ENCODE measurements at regions not wholly inside any gene's neighbourhood (a gene's known extent, or its start where the extent isn't known, plus 50 kb on each side); places are given as distances from the start of the nearest gene placed in this dataset.

DNA sequence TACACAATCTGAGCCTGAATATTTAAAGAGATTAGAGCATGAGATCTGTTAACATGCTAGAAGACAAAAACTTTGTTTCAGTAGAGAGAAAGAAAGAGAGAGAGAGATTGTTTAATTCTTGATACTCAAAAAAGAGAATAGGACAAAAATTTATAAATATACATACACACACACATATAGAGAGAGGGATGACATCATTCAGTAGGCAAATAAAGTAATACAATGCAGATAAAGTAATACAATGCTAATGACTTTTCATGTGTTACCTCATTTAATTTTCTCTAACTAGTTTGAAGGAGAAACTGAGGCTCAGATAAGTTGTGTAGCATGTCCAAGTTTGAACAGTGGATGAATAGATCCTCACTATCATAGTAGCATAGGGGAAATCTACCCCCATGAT, 286.4 kb downstream of the CMPK2 start:
- CTCF ChIA-PET: no interaction called here
- no peak for ATAC-seq

DNA sequence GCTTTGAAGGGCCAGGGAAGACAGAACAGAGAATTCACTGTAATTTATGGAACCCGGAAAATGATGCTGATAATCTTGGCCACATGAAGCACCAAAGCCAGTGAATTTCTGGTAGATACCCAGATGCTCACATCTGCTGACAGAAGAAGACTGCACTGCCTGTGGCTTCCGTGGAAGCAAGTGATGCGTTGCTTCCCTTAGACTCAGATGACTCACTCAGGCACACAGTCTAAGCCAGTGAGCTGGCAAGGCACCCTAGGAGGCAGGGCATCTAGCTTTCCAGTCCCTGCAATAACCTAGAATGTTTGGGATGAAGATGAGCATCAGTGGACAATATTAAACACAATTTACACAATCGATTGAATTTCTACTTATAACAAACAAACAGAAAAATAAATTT, 284.7 kb downstream of the CMPK2 start:
- Mint-ChIP-seq H3K4me3 (no peak overlapping the region), H3K4me1 (no peaks in the 10 kb centered on the region), H3K27ac (no peak overlapping the region), H3K9me3 (ENCODE audit: low read depth) (no peaks in the 10 kb centered on the region), H3K36me3 (no peaks in the 10 kb centered on the region), H3K27me3 (no peaks in the 10 kb centered on the region)
- ATAC-seq (no peak), DNase-seq (no peak)
- CTCF ChIA-PET: no interaction called here

More for the DNA sequence above, 286.4 kb downstream of the CMPK2 start:
- Mint-ChIP-seq H3K4me3 (no peak overlapping the region), H3K9me3 (ENCODE audit: low read depth) (no peaks in the 10 kb centered on the region), H3K27me3 (no peaks in the 10 kb centered on the region), H3K36me3 (no peaks in the 10 kb centered on the region), H3K27ac (no peak overlapping the region), H3K4me1 (no peaks in the 10 kb centered on the region)
- no peak for DNase-seq

DNA sequence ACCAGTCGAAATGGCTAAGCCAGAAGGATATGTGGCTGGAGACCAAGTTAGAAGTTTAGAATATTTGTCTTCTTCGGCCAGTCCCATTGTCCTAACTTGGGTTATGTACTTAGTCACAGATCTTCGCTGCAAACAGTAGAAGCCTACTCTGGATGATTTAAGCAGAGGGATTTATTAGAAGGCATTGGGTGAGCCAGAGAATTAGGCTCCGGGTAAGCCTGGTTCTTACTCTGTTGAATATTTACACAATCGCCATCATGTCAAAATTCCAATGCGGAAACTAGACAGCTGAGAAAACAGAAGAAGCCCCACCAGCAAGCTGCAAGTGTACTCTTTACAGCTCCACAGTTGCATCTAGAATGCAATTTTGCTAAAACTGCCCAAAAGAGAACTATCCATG, 276.6 kb downstream of the CMPK2 start:
- Mint-ChIP-seq H3K4me3 (no peak overlapping the region), H3K27ac (no peak overlapping the region), H3K27me3 (no peaks in the 10 kb centered on the region), H3K36me3 (no peaks in the 10 kb centered on the region), H3K4me1 (no peaks in the 10 kb centered on the region), H3K9me3 (ENCODE audit: low read depth) (no peaks in the 10 kb centered on the region)
- ATAC-seq (no peak), DNase-seq (no peak)
- CTCF ChIA-PET: no interaction called here

DNA sequence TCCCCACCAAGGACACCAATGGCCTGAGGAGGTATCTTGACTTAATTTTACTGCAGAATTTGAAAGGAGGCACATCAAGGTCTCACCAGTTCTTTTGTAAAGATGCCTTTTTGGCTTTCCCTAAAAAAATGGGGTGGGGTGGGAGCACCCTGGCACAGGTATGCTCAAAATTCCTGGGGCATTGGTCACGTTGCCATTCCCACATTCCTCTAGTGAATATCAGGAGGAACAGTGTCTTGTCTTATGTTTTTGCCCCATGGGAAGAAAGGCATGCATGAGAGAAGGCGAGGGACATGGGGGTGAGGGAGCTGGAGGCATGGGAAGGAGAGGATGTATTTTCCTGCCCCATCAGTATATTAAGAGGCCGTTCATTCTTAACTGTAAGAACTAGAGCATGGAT, 275.3 kb downstream of the CMPK2 start:
- DNase-seq (no peak), ATAC-seq (no peak)
- H3K36me3 Mint-ChIP-seq: no peaks in the 10 kb centered on the region
- H3K4me3 Mint-ChIP-seq: no peak overlapping the region
- H3K27me3 Mint-ChIP-seq: no peaks in the 10 kb centered on the region
- H3K4me1 Mint-ChIP-seq: no peaks in the 10 kb centered on the region
- CTCF ChIA-PET: no interaction called here
- no peak overlapping the region for H3K27ac Mint-ChIP-seq
- H3K9me3 Mint-ChIP-seq (ENCODE audit: low read depth): no peaks in the 10 kb centered on the region

DNA sequence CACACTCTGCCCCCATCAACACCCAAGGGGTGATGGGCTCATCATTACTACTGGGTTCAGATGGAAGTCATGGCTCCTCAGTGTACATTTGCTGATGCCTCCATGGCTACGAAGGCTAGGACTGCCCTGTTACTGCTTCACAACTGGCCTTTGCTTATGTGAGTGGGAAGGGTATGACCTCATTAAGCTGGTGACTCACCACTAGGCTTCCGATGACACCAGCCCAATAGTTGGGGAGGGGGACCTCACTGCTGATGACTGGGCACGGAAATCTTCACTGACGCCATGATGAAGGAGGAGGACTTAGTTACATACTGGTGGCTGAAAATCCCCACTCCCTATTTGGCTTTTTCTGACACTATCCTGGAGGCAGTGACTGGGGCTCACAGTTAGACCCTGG, 263.2 kb downstream of the CMPK2 start:
- CTCF ChIA-PET: no interaction called here
- no peaks in the 10 kb centered on the region for H3K27me3 Mint-ChIP-seq

DNA sequence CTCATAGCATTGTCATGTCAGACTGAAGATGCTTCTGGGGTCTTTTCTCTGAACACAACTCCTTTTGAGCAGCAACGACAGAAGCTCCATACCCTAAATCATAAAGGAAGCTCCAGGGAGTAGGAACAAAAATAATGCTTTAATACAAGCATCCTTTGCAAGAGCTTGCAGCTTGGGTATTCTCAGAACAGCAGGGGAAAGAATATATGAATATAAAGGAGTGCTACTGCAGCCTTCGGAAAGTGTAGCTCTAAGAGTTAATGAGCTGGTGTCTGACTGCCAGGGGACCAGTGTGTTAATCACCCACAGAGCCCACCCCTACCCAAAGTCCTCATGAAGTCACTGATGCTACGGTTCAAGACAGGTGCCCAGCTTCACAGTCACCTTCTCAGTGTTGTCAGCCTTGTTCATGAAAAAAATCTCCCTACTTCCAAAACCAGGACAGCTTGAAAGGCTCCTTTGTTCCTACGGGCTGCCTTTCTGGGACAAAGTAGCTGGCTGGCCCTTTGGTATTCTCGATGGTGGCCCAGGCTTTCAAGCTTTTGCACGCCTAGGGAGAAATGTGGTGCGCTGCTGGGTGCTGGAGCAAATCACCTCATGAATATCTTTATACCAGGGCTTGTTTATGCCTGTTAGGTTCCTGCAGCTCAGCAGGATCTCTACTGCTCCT, 259.7 kb downstream of the CMPK2 start:
- Mint-ChIP-seq H3K27ac (no peak overlapping the region), H3K9me3 (ENCODE audit: low read depth) (no peaks in the 10 kb centered on the region), H3K4me1 (no peaks in the 10 kb centered on the region), H3K36me3 (no peaks in the 10 kb centered on the region), H3K4me3 (no peak overlapping the region), H3K27me3 (no peaks in the 10 kb centered on the region)
- ATAC-seq (no peak), DNase-seq (no peak)
- CTCF ChIA-PET: no interaction called here

More for the DNA sequence above, 263.2 kb downstream of the CMPK2 start:
- no peak for DNase-seq
- no peaks in the 10 kb centered on the region for H3K4me1 Mint-ChIP-seq
- no peak overlapping the region for H3K4me3 Mint-ChIP-seq
- H3K36me3 Mint-ChIP-seq: no peaks in the 10 kb centered on the region
- no peak overlapping the region for H3K27ac Mint-ChIP-seq
- ATAC-seq: no peak
- H3K9me3 Mint-ChIP-seq (ENCODE audit: low read depth): no peaks in the 10 kb centered on the region

DNA sequence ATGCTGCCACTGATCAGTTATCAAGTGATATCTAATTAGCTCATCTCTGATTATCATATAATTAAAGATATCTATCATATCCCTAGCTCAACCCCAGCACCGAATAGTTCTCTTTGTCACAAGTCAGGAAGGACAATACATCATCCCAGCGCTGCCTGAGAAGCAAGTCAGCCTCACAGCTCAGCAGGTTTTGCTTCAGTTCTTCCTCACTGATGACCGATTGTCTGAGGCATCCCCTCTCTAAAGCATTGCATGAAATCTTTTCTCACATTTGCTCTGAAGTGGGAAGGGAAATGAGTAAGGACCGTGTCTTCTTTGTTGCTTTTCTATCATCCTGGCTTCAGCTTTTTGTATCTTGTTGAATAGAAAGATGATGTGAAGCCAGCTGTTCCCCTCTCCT, 247.9 kb downstream of the CMPK2 start:
- Mint-ChIP-seq H3K36me3 (no peaks in the 10 kb centered on the region), H3K4me1 (no peaks in the 10 kb centered on the region), H3K27me3 (no peaks in the 10 kb centered on the region), H3K27ac (no peak overlapping the region), H3K9me3 (ENCODE audit: low read depth) (peaks cover 7% of the 10 kb centered on the region), H3K4me3 (no peak overlapping the region)
- CTCF ChIA-PET: no interaction called here
- ATAC-seq (no peak), DNase-seq (no peak)

DNA sequence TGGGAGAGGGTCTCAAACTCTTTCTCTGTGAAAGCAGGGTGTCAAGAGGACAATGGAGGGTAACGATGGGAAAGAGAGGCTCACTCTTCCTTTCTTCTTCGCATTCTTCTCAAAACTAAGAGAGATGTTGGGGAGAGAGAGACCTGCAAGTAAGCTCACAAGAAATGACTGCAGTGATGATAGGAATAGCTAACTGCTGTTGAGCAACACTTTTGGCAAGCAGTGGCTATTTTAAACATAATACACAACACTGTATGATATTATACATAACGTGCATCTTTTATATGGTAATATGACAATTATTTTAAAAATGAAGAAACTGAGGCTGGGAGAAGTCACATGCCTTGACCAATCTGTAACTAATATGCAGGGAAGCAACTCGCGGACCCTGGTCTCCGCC, 247.5 kb downstream of the CMPK2 start:
- Mint-ChIP-seq H3K4me3 (no peak overlapping the region), H3K27me3 (no peaks in the 10 kb centered on the region), H3K36me3 (no peaks in the 10 kb centered on the region), H3K27ac (no peak overlapping the region), H3K9me3 (ENCODE audit: low read depth) (peaks cover 6% of the 10 kb centered on the region), H3K4me1 (no peaks in the 10 kb centered on the region)
- ATAC-seq (no peak), DNase-seq (no peak)
- CTCF ChIA-PET: no interaction called here

DNA sequence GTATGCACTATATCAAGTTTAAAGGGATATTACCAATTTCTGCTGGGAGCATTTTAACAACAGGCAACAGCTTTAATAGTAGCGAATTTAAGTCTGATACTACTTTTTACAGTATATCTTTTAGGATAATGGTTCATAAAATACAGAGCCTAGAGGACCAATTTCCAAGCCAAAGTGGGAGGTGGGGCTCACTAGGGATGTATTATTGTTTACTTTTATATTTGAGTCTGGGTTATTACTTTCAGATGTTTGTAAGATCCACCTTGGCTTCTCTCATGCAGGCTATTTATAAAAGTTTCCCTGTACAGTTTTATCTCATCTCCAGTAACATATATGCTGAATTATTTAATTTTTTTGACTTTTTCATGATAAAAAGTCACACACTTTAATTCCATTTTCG, 242.0 kb downstream of the CMPK2 start:
- CTCF ChIA-PET: no interaction called here
- DNase-seq (no peak), ATAC-seq (no peak)
- H3K27me3 Mint-ChIP-seq: no peaks in the 10 kb centered on the region
- no peaks in the 10 kb centered on the region for H3K9me3 Mint-ChIP-seq (ENCODE audit: low read depth)
- H3K4me3 Mint-ChIP-seq: no peak overlapping the region
- no peaks in the 10 kb centered on the region for H3K4me1 Mint-ChIP-seq
- no peaks in the 10 kb centered on the region for H3K36me3 Mint-ChIP-seq
- H3K27ac Mint-ChIP-seq: no peak overlapping the region

DNA sequence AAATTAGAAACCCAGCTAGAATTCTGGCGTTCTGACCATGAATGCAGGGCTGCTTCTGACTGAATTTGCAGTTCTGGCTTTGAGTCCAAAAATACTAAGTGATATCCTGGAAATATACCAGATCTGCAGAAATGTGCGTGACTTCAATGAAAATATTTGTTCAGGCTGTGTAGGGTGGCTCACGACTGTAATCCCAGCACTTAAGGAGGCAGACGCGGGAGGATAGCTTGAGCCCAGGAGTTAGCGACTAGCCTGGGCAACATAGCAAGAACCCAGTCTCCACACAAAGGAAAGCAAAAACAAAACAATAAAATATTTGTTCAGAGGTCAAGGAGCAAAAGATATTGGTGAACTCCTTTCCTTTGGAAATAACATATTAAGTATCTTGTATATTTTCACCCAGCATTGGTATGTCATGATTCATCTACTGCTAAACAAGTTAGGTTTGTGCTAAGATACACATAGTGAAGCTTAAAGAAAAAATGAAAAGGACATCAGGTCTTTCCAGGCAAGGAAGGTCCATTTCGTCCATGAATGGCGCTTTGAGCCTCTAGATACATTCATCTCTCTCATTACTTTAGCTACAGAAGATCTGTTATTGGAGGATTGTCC, 239.2 kb downstream of the CMPK2 start:
- Mint-ChIP-seq H3K27ac (no peak overlapping the region), H3K4me1 (no peaks in the 10 kb centered on the region), H3K9me3 (ENCODE audit: low read depth) (no peaks in the 10 kb centered on the region), H3K4me3 (no peak overlapping the region), H3K36me3 (no peaks in the 10 kb centered on the region), H3K27me3 (no peaks in the 10 kb centered on the region)
- no peak for ATAC-seq
- DNase-seq: no peak
- CTCF ChIA-PET: no interaction called here

DNA sequence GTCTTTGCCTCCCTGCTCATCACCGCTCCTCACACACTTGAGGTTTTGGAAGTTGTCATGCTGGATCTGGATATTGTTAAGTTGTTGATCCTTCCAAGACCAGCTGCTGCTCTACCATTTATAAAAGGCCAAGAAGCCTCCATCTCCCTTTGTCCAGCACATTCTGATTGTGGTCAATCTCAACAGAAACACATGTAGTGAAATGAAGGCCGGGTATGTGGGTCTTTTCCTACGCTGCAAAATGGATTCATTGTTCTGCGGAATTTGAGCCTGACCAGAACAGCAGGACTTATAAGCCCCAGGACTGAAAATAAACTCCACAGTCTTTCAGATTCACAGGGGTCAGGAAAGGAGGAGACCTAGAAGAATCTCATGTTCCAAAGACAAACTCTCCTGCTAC, 238.4 kb downstream of the CMPK2 start:
- DNase-seq (no peak), ATAC-seq (no peak)
- H3K9me3 Mint-ChIP-seq (ENCODE audit: low read depth): no peaks in the 10 kb centered on the region
- H3K36me3 Mint-ChIP-seq: no peaks in the 10 kb centered on the region
- CTCF ChIA-PET: no interaction called here
- H3K4me1 Mint-ChIP-seq: no peaks in the 10 kb centered on the region
- no peak overlapping the region for H3K4me3 Mint-ChIP-seq
- no peaks in the 10 kb centered on the region for H3K27me3 Mint-ChIP-seq
- no peak overlapping the region for H3K27ac Mint-ChIP-seq

DNA sequence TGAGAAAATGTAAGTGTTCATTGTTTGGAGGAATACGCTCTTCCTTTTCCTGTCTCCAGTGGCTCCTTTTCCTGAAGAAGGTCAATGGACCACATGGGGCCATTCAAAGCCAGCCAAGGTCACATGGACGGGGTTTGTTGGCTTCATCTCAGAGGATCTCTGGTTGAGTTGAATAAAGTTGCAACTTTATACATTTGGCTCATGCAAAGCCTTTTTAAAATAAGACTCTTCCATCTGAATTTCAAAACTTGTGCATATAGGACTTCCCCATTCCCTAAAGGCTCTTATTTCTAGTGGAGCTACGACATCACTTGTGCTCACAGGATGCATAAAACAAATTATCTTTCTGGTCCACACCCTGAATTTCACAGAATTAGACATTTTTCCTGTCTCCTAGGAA, 235.5 kb downstream of the CMPK2 start:
- H3K27ac Mint-ChIP-seq: no peak overlapping the region
- no peak for DNase-seq
- H3K9me3 Mint-ChIP-seq (ENCODE audit: low read depth): no peaks in the 10 kb centered on the region
- no peaks in the 10 kb centered on the region for H3K36me3 Mint-ChIP-seq
- ATAC-seq: no peak
- CTCF ChIA-PET: no interaction called here
- no peaks in the 10 kb centered on the region for H3K4me1 Mint-ChIP-seq
- H3K27me3 Mint-ChIP-seq: no peaks in the 10 kb centered on the region
- H3K4me3 Mint-ChIP-seq: no peak overlapping the region

DNA sequence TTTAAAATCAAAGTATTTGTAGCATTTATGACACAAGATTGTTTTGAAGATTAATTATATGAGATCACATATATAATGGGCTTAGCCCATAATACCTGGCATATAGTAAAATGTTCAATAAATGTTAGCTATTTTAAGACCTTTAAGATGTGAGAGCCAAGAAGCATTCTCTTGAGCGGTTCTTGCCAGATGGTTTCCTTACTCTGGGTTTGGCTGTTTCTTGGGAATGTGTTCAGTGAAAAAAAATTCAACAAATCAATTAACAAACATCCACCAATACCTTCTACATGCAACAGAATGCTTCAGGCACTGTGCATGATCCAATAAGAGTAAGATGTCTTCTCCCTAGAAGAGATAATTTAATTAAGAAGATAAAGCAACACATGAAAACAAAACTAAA, 230.4 kb downstream of the CMPK2 start:
- CTCF ChIA-PET: interaction anchor here (1.3 kb wide), 1 partner anchor 14 kb away, joined by 3 read pairs; no protein-coding TSS in a partner anchor
- H3K27me3 Mint-ChIP-seq: no peaks in the 10 kb centered on the region
- H3K9me3 Mint-ChIP-seq (ENCODE audit: low read depth): no peaks in the 10 kb centered on the region
- no peak overlapping the region for H3K27ac Mint-ChIP-seq
- H3K4me1 Mint-ChIP-seq: no peaks in the 10 kb centered on the region
- no peaks in the 10 kb centered on the region for H3K36me3 Mint-ChIP-seq
- ATAC-seq (no peak), DNase-seq (no peak)
- no peak overlapping the region for H3K4me3 Mint-ChIP-seq

DNA sequence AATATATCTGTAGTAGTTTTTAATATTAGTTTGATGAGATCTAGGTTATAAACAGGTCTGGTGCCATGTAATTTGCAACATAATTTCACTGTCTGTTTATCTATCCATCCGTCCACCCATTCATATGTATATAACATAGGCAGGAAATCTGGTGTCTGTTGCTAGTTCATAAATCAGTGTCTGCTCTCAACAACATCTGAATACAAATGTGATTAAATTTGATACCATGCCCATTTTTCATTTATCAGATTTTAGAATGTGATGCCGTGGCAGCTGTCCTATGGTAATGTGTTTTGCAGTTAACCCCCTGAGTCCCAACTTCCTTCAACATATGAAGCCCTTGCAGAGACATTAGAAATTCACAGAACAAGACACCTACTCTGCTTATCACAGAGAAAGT, 228.4 kb downstream of the CMPK2 start:
- H3K27ac Mint-ChIP-seq: no peak overlapping the region
- no peaks in the 10 kb centered on the region for H3K9me3 Mint-ChIP-seq (ENCODE audit: low read depth)
- no peaks in the 10 kb centered on the region for H3K36me3 Mint-ChIP-seq
- no peak overlapping the region for H3K4me3 Mint-ChIP-seq
- DNase-seq: no peak
- no peaks in the 10 kb centered on the region for H3K4me1 Mint-ChIP-seq
- H3K27me3 Mint-ChIP-seq: no peaks in the 10 kb centered on the region
- no peak for ATAC-seq
- CTCF ChIA-PET: no interaction called here

All from activated CD8-positive, alpha-beta memory T cell treated with anti-CD3 and anti-CD28 coated beads, Interleukin-2, amount 10 ng/mL, durations not matched to agents 7 days and 5 days (primary cell).